ENCODE measurements at regions not wholly inside any gene's neighbourhood (a gene's known extent, or its start where the extent isn't known, plus 50 kb on each side); places are given as distances from the start of the nearest gene placed in this dataset.
"Not testable (repeated sequence)": the region's sequence is repeated elsewhere in the genome, so short reads cannot be mapped to it uniquely, and the experiment has no call there.

DNA sequence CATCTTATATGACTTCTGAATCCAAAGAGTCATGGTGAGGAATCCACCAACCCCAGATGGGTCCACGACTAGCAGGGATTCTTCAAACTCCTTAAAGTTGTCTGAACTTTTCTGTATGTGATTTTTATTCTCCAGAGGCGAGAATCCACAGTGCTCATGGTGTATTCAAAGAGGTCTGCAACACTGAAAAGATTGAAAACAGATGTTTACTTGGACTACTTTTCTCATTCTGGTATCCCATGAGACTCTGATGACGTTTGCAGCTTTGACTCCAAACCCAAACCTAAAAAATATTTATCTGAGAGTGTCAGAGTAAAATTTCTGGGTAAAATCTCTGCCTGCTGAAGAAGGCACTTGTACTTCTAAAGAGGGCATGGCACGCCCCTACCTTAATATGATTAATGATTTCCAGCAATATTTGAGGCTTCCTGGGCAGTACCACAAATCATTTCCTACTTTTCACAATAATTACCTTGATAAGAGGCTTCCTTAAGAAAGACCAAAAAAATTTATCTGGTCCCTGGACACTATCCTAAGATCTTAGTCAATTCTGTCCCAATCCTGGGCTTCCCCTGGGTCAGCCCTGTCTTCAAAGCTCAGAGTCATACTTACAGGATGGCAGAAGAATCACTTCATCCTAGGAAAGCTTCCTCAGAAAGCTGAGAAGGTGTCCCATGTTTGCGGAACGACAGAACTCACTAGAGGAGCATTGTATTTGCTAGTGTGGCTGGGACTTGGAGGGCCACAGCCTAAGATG, 76.5 kb upstream of the MAP10 start:
- DNase-seq (ENCODE audit: low read depth, low spot score): no peak
- TF ChIP-seq ZNF274 (IDR thresholded peaks at IDR 0.05; ENCODE audit: low read depth, low read length) (no peak), SUZ12 (IDR thresholded peaks at IDR 0.05; ENCODE audit: extremely low read depth, insufficient read depth, insufficient read length) (no peak), YY1 (IDR thresholded peaks at IDR 0.05; ENCODE audit: insufficient read depth, insufficient read length) (no peak)
- no peaks in the 10 kb centered on the region for H3K27me3 ChIP-seq (ENCODE audit: insufficient read depth, insufficient read length)
- H3K4me1 ChIP-seq (ENCODE audit: insufficient read depth, insufficient read length): no peaks in the 10 kb centered on the region
- no peak overlapping the region for H3K9ac ChIP-seq (ENCODE audit: insufficient read length, low read depth)
- no peaks in the 10 kb centered on the region for H3K9me3 ChIP-seq (ENCODE audit: insufficient read depth, low read length)
- no peaks in the 10 kb centered on the region for H3K36me3 ChIP-seq (ENCODE audit: insufficient read depth, insufficient read length, low read length)
- no peak overlapping the region for H3K4me3 ChIP-seq (ENCODE audit: insufficient read length, low read depth)

DNA sequence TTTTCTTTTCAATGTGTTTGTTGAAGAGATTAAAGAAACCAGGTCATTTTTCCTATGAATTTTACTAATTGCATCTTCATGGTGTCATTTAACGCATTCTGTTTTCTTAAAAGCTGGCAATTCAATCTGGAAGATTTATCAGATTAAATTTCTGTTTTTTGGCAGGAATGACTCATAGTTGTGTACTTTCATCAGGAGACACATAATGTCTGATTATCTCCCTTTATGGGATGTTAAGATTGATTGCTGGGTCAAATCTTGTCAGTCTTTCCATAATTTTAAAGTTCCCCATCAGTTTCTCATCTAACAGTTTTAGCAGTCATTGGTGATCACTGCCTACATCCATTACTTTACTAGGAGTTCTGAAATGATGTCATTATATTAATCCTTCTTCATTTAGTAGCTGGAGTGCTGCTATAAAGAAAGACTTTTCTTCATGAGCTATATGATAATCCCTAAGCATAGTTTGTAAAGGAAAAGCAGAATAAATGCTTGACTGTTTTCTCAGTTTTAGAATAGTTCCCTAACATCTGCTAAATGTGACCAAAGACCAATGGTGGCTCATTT, 72.8 kb upstream of the MAP10 start:
- Histone ChIP-seq H3K9ac (ENCODE audit: insufficient read length, low read depth) (no peak overlapping the region), H3K4me3 (ENCODE audit: insufficient read length, low read depth) (no peak overlapping the region), H3K4me1 (ENCODE audit: insufficient read depth, insufficient read length) (no peaks in the 10 kb centered on the region), H3K27me3 (ENCODE audit: insufficient read depth, insufficient read length) (no peaks in the 10 kb centered on the region), H3K9me3 (ENCODE audit: insufficient read depth, low read length) (no peaks in the 10 kb centered on the region), H3K36me3 (ENCODE audit: insufficient read depth, insufficient read length, low read length) (no peaks in the 10 kb centered on the region)
- DNase-seq (ENCODE audit: low read depth, low spot score): no peak
- TF ChIP-seq SUZ12 (IDR thresholded peaks at IDR 0.05; ENCODE audit: extremely low read depth, insufficient read depth, insufficient read length) (no peak), ZNF274 (IDR thresholded peaks at IDR 0.05; ENCODE audit: low read depth, low read length) (no peak), YY1 (IDR thresholded peaks at IDR 0.05; ENCODE audit: insufficient read depth, insufficient read length) (no peak)

DNA sequence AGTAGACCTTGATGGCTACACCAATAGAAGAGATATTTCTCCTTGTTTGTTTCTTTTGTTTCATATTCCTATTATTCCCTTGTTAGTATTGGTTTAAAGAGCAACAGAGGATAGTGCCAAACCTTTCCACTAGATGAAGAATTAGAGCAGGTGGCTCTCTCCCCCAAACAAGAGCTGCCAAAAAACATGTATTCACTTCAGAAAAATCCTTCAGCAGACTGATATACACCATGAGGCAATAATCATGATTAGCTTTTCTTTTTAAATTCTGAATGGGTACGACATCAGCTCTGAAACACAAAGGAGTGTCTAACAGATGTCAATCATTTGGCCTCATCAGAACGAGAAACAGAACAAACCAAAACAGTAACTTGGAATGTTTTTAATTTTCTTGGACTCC, 67.3 kb upstream of the MAP10 start:
- Histone ChIP-seq H3K9me3 (ENCODE audit: insufficient read depth, low read length) (no peaks in the 10 kb centered on the region), H3K36me3 (ENCODE audit: insufficient read depth, insufficient read length, low read length) (no peaks in the 10 kb centered on the region), H3K9ac (ENCODE audit: insufficient read length, low read depth) (no peak overlapping the region), H3K27me3 (ENCODE audit: insufficient read depth, insufficient read length) (no peaks in the 10 kb centered on the region), H3K4me1 (ENCODE audit: insufficient read depth, insufficient read length) (no peaks in the 10 kb centered on the region), H3K4me3 (ENCODE audit: insufficient read length, low read depth) (no peak overlapping the region)
- TF ChIP-seq SUZ12 (IDR thresholded peaks at IDR 0.05; ENCODE audit: extremely low read depth, insufficient read depth, insufficient read length) (no peak), ZNF274 (IDR thresholded peaks at IDR 0.05; ENCODE audit: low read depth, low read length) (no peak), YY1 (IDR thresholded peaks at IDR 0.05; ENCODE audit: insufficient read depth, insufficient read length) (no peak)
- DNase-seq (ENCODE audit: low read depth, low spot score): no peak

DNA sequence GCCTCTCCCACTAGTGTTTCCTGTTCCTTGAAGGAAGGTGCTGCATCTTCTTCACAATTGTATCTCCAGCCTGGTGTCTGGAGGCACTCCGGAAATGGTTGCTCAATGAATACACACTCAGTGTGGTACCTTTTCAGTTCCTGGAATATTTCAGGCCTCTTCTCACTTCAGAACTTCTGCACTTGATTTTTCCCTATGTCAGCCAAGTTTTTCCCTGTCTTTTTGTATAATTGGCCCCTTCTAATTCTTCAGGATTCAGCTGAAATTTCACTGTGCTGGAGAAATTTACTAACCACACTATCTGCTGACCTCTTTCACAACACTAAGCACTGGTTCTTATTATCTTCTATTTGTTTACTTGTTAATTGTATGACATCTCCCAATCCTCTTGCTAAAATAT, 61.2 kb upstream of the MAP10 start:
- Histone ChIP-seq H3K27me3 (ENCODE audit: insufficient read depth, insufficient read length) (no peaks in the 10 kb centered on the region), H3K4me1 (ENCODE audit: insufficient read depth, insufficient read length) (no peaks in the 10 kb centered on the region), H3K36me3 (ENCODE audit: insufficient read depth, insufficient read length, low read length) (no peaks in the 10 kb centered on the region), H3K9ac (ENCODE audit: insufficient read length, low read depth) (no peak overlapping the region), H3K9me3 (ENCODE audit: insufficient read depth, low read length) (peaks cover 32% of the 10 kb centered on the region), H3K4me3 (ENCODE audit: insufficient read length, low read depth) (no peak overlapping the region)
- no peak for TF ChIP-seq YY1 (IDR thresholded peaks at IDR 0.05; ENCODE audit: insufficient read depth, insufficient read length)
- no peak for TF ChIP-seq ZNF274 (IDR thresholded peaks at IDR 0.05; ENCODE audit: low read depth, low read length)
- no peak for TF ChIP-seq SUZ12 (IDR thresholded peaks at IDR 0.05; ENCODE audit: extremely low read depth, insufficient read depth, insufficient read length)
- no peak for DNase-seq (ENCODE audit: low read depth, low spot score)

DNA sequence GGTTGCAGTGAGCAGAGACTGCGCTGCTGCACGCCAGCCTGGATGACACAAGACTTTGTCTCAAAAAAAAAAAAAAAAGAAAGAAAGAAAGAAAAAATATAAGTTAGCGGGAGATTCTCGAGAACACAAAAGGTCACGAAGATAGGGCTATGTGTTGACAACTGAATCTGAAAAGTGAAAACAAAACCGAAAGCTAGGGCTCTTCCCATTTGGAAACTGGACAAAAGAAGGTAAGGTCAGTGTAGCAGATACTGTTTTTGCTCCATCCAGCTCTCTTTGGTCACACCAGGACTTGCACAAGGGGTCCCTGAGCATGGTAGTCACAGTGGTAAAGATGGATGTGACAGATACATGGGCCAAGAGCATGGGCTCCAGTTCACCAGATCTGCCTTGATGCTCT, 60.4 kb upstream of the MAP10 start:
- H3K36me3 ChIP-seq (ENCODE audit: insufficient read depth, insufficient read length, low read length): no peaks in the 10 kb centered on the region
- H3K9me3 ChIP-seq (ENCODE audit: insufficient read depth, low read length): peaks cover 40% of the 10 kb centered on the region
- no peaks in the 10 kb centered on the region for H3K4me1 ChIP-seq (ENCODE audit: insufficient read depth, insufficient read length)
- TF ChIP-seq SUZ12 (IDR thresholded peaks at IDR 0.05; ENCODE audit: extremely low read depth, insufficient read depth, insufficient read length) (no peak), ZNF274 (IDR thresholded peaks at IDR 0.05; ENCODE audit: low read depth, low read length) (no peak), YY1 (IDR thresholded peaks at IDR 0.05; ENCODE audit: insufficient read depth, insufficient read length) (no peak)
- DNase-seq (ENCODE audit: low read depth, low spot score): no peak
- no peak overlapping the region for H3K4me3 ChIP-seq (ENCODE audit: insufficient read length, low read depth)
- no peak overlapping the region for H3K9ac ChIP-seq (ENCODE audit: insufficient read length, low read depth)
- no peaks in the 10 kb centered on the region for H3K27me3 ChIP-seq (ENCODE audit: insufficient read depth, insufficient read length)

DNA sequence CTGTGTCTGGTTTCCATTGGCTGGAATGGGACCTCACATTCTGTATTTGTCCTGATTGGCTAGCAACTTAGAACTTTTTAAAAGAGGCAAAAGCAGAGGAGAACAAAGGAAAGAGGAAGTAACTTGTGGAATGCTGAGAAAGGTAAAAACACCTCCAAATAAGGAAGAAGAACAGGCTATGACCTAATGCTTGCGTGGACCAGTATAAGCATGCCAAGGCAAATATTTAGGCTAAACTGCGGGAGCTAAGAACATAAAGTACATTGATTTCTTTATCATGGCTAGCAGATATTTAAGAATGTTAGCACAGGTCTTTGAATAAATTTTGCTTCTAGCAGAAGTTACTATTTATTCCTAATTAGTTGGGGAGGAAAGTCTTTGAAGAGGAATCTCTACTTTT, 59.5 kb upstream of the MAP10 start:
- H3K9ac ChIP-seq (ENCODE audit: insufficient read length, low read depth); H3K36me3 ChIP-seq (ENCODE audit: insufficient read depth, insufficient read length, low read length); DNase-seq (ENCODE audit: low read depth, low spot score); H3K4me1 ChIP-seq (ENCODE audit: insufficient read depth, insufficient read length); H3K4me3 ChIP-seq (ENCODE audit: insufficient read length, low read depth); H3K27me3 ChIP-seq (ENCODE audit: insufficient read depth, insufficient read length): not testable (repeated sequence)
- H3K9me3 ChIP-seq (ENCODE audit: insufficient read depth, low read length): peaks cover 47% of the 10 kb centered on the region

DNA sequence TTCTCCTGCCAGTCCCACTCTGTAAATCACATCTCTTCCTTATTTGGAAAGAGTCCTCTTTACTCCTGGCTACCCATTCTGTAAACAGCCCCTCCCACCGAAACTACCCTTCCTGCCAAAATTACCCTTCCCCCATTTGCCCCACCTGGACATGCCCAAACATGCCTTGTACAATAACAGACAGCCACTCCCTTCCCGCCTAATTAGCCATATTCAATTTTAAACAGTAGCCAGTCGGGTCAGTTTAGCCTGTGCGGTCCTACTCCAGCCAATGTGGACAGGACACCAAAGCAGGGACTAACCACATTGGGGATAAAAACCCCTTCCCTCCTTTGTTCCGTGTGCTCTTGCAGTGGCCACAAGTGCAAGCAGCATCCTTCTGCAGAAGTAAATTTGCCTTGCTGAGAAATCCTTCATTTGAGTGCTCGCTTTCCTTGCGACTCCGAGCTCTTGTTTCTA, 56.3 kb upstream of the MAP10 start:
- TF ChIP-seq ZNF274 (IDR thresholded peaks at IDR 0.05; ENCODE audit: low read depth, low read length): no peak
- no peak for TF ChIP-seq SUZ12 (IDR thresholded peaks at IDR 0.05; ENCODE audit: extremely low read depth, insufficient read depth, insufficient read length)
- TF ChIP-seq YY1 (IDR thresholded peaks at IDR 0.05; ENCODE audit: insufficient read depth, insufficient read length): no peak
- Histone ChIP-seq H3K36me3 (ENCODE audit: insufficient read depth, insufficient read length, low read length) (no peaks in the 10 kb centered on the region), H3K4me3 (ENCODE audit: insufficient read length, low read depth) (no peak overlapping the region), H3K9me3 (ENCODE audit: insufficient read depth, low read length) (peaks cover 51% of the 10 kb centered on the region), H3K27me3 (ENCODE audit: insufficient read depth, insufficient read length) (no peaks in the 10 kb centered on the region), H3K4me1 (ENCODE audit: insufficient read depth, insufficient read length) (no peaks in the 10 kb centered on the region), H3K9ac (ENCODE audit: insufficient read length, low read depth) (no peak overlapping the region)
- no peak for DNase-seq (ENCODE audit: low read depth, low spot score)
